ENCODE measurements at regions not wholly inside any gene's neighbourhood (a gene's known extent, or its start where the extent isn't known, plus 50 kb on each side); places are given as distances from the start of the nearest gene placed in this dataset.
A peak's percentile ranks its signal among the peaks of the same experiment; 100 is the strongest.

DNA sequence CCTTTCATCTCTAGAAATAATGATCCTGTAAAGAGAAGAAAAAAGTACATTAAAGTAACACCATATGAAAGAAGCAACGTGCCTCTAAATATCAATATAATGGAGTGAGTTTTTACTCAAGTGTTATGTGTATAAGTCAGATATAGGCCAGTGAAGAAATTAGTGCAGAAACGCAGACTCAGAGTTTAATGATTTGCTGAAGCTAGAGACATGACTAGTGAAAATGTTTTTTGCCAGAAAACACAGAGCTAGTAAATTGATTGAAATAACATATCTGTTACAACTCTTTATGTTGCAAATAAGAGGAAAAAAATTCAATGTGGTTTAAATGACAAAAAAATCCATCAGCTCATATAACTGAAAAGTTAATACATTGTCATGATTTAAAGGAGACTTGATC lies 217.2 kb upstream of the NXPH2 start:
- DNase-seq = no peak

DNA sequence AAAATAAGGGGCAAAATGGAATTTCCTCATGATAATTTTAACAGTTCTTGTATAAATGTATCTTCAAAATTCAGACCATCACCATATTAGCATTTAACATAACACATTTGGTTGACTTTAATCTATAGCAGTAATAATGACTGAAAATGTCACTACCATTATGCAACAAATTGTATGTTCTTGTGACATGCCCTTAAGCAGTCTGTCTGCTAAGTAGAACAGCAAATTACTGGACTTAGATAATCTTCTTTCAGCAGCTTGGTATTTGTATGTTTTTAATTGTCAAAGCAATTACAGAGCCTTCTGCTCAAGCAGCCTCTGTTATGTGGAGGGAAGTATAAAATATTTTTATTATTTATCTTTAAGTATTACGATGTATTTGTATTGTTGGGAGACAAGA lies 214.3 kb upstream of the NXPH2 start:
- DNase-seq = no peak

- DNase-seq = no peak
These were observed 205.7 kb upstream of the NXPH2 start for GRCh38 chr2:138985881-138986280.

GRCh38 chr2:138979131-138979785 lies 199.1 kb upstream of the NXPH2 start:
- no peak for DNase-seq

GRCh38 chr2:138974651-138975050 lies 194.5 kb upstream of the NXPH2 start:
- no peak for DNase-seq

DNA sequence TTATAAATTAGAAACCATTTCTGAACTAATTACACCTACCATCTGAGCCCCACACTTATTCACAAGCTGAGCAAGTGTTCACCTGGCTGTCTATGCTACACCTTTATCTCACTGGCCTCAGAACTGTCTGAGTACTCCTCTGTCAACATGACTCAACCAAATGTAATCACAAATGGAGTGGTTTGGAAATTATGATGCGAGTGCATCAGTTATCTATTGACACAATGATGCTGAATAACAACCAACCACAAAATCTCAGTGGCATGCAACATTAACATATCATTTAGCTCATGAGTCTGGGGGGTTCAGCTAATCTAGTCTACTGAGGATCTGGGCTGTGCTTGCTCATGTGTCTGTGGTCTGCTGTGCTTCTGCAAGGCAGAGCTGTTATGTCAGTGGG lies 184.2 kb upstream of the NXPH2 start:
- DNase-seq = no peak

DNA sequence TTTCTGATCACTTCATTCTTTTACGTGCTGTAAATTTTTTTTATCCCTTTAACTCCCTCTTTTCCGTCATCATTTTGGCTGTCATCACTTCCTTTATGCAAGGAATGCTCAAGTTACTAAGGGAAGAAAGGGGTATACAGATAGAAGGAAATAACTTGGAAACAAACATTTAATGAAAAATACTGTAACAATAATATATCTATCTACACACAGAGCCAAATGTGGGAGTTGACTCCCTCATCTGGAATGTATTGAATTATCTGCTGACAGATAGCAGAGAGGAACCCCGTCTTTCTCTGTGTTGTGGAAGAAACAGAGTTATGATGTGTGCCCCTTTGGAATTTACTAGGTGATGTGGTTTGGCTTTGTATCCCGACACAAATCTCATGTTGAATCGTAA lies 182.5 kb upstream of the NXPH2 start:
- no peak for DNase-seq

DNA sequence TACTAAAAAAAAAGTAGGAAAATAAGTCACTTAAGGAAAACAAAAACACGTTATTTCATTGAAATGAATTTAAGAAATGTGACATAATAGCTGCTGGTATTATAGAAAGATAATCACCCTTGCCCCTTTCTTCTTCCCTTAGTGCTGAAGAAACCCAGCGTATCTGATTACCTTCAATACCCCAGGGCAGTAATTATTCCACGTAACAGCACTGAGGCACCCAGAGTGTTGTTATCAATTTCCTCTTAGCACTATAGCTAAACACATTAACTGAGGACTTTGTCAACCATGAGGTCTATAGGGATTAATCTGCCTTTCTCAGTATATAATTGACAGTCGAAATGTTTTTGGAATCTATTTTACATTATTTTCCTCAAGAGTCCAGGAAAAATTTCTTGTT lies 180.0 kb upstream of the NXPH2 start:
- no peak for DNase-seq

DNA sequence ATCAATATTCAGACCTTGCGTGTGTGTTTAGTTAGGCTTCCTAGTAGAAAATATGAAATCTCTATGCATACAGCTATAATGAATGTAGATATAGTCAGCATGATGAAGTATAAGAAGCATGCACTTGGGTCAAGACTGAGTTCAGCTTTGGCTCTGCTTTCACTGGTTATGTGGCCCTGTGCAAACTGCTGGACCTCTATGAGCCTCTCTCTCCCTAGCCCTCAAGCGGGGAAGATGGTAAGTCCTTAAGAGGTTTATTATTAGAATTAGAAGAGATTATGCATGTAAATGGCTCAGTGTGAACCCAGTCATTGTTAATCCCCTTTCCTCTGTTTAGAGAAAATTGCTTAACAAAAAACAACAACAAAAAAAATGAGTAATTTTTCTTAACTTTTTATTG lies 178.8 kb upstream of the NXPH2 start:
- no peak for DNase-seq

GRCh38 chr2:138956116-138956515 lies 175.9 kb upstream of the NXPH2 start:
- no peak for DNase-seq

DNA sequence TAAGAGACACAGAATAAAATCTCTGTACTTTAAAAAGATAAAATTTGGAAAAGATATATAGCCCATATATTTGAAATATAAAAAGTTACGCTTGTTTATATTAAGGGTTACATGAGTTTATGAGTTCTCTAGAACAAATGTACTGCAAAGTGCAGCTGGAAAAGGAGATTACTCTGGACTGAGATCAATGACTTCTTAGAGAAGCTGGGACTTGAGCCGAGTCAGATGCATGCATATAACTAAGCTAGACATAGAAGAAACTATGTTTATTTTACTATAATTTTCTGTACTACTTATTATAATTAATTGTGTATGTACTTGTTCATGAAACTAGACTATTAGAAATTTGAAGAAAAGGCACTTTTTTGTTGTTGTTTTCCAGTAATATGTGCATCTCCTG lies 170.3 kb upstream of the NXPH2 start:
- DNase-seq = no peak

GRCh38 chr2:138949517-138949916 lies 169.3 kb upstream of the NXPH2 start:
- no peak for DNase-seq

GRCh38 chr2:138948070-138948539 lies 167.9 kb upstream of the NXPH2 start:
- peak; percentile 44 for DNase-seq

GRCh38 chr2:138943470-138943869 lies 163.3 kb upstream of the NXPH2 start:
- no peak for DNase-seq

GRCh38 chr2:138942466-138942865 lies 162.3 kb upstream of the NXPH2 start:
- DNase-seq = no peak

DNA sequence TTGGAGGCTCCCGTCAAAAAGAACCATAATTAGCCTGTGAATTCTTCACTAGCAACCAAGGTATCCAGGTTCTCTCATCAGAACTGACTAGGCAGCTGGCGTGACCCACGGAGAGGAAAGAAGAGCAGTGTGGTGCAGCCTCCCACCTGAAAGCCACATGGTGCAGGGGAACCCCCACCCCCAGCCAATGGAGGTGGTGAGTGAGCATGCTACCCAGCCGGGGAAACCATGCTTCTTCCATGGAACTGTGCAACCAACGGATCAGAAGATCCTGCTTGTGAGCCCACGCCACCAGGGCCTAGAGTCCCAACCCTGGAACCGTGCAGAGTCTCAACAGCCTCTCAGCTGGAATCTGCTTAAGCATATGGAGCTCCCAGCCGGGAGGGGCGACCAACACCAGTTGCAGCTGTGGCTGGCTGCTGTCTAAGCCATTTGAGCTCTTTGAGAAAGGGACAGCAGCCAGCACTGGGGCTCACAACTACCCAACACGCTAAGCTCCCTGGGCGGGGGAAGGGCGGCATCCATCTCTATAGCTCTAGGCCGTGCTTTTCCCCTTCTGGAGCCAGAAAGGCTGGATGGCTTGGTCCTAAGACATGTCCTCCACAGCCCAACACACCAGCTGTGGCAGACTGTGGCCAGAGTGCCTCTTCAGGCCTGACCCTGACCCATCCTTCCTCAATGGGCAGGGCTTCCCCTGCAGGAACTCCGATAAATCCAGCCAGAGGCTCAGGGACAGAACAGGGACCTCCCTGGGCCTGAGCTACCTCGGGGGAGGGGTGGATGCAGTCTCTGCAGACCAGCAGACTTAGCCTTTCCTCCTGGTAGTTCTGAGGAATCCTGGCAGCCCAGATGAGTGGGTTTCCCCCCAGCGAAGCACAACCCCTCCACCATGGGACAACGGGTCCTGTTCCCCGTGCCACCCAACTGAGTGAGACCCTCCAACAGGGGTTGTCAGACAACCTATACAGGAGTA lies 151.4 kb upstream of the NXPH2 start:
- DNase-seq = no peak

DNA sequence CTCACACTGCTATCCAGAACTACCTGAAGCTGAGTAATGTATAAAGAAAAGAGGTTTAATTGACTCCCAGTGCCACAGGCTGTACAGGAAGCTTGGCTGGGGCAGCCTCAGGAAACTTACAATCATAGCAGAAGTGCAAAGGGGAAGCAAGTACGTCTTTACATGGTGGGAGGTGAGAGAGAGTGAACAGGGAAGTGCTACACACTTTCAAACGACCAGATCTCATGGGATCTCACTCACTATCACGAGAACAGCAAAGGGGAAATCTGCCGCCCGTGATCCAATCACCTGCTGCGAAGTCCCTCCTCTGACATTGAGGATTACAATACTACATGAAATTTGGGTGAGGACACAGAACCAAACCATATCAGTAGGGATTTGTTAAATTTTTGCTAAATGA lies 150.4 kb upstream of the NXPH2 start:
- no peak for DNase-seq

- no peak for DNase-seq
These were observed 148.3 kb upstream of the NXPH2 start for GRCh38 chr2:138928374-138929021.

DNA sequence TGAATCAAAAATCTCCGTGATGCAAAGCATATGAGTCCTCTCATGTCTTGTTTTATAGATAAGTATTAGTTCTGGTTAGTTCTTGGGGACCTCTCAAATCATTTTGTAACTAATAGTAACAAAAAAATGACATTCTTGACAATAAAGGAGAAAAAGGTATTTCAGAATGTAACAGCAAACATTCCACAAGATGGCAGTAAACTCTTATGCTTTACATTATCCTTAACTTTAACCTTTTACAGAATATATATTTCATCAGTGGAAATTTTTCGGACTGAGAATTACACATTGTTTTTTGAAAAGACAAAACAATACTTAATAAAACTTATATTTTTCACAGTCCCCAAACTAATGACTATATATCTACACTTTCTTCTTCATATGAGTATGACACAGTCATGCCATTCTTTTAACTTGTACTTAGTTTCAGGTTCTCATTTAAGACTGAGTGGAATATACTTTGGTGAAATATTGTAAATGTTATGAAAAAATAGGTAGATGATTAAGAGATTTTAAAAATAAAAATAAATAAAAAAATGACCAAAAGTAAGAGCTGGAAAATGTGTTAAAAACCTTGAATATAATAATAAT lies 142.9 kb upstream of the NXPH2 start:
- no peak for DNase-seq

DNA sequence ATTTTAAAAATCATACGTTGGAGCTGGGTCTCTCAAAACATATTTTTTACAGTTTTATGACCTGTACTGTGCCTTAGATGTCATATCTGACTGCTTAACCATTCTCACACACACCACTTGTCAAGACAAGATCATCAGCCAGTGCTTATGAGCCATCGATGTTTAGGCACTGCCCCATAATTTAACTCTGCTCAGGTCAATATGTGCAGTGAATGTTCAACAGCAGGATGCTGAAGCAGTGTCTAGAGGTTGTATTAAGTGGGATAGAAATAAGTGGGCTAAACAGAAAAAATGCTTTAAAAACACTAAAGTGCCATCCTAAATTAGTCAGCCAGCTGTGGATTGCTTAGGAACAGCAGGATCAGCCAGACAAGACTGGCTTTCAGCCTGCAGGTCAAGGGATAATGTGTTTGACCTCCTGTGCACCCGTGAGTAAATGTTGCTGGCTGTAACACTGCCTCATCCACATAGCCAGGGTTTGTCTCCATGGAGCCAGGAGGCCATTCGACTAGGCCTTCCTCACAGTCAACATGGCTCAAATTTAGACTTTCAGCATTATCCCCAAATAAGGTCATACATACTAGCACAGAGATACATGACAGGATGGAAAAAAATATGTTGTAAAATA lies 139.0 kb upstream of the NXPH2 start:
- no peak for DNase-seq

DNA sequence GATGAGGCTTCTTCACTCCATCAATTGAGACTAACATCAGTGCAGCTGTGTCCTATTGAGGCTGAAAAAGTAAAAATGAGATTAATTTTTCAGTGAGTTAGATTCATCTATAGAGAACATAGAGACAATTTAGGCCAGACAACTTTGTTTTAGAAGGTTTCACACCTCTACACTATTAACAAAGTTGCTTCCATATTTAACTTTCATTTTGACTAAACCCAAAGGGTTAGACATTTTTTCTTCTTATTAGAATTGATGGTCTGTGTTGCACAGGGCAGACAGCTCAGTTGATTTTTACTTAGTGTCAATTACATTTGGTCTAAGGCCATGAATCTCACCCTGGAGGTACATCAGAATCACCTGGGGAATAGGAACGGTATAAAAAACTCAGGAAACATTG lies 130.2 kb upstream of the NXPH2 start:
- no peak for DNase-seq

DNA sequence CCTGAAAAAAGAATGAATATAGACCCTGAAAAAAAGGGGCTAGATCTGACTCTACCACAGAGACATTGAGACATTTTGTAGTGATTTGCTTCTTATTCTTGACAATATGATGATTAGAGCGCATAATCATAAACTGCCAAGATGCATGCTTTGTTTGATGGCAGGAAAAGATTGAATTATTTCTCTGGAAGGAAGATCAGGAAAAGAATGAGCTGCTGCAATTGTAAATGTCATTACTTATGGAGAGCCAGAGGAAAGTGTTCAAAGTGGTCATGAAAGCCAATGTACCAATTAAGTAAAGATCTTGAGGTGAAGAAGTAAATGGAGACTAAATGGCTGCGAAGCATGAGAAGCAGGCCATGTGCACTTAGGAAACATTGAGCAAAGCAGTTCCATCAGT lies 126.4 kb upstream of the NXPH2 start:
- DNase-seq = no peak

All from activated CD4-positive, alpha-beta T cell treated with anti-CD3 and anti-CD28 coated beads, Interleukin-2, Interleukin-6, amounts not matched to agents 100 ng/mL and 50 ng/mL, durations not matched to agents 16 hours and 8 hours (primary cell).